ENCODE measurements at regions not wholly inside any gene's neighbourhood (a gene's known extent, or its start where the extent isn't known, plus 50 kb on each side); places are given as distances from the start of the nearest gene placed in this dataset.

DNA sequence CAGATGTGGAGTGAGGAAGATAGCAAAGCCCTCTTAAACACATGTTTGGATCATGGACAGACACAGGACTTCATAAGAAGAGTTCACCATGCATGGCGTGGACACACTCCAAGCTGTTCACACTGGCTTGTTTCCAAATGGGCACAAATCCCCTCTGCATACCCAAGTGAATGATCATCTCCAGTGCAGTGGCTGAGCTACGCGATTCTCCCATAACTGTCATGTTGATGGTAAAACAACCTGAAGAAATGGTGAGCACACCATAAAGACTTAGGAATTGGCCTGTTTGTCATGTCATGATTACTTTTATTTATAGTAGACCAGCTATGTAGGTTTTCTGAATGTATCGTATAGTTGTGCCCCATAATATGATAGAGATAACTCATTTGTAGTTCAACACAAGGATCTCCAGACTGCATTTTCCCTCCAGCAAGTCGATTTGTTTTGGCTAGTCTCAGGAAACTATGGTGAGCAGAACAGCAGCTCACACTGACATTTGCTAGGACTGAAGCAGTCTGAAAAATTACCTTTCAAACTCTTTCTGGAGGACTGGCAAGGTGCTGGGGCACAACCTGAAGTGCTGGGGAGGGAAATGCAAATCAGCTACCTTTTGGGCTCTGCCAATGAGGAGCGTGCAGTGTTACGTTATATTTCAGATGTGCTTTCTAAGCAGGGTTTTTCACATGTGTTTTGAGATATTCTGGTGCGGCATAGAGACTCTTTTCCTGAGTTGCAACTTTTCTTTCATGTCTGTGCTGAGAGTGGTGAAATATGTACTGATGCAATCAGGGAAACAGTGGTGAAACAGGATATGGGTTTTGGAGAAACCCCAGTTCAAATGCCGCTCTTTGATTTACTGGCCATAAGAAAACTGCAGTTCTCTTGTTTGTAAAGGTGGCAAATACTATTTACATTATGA, 629.6 kb upstream of the DPP6 start:
- TF ChIP-seq POLR2A (IDR thresholded peaks at IDR 0.05): no peak
- TF ChIP-seq, protein P1, sequence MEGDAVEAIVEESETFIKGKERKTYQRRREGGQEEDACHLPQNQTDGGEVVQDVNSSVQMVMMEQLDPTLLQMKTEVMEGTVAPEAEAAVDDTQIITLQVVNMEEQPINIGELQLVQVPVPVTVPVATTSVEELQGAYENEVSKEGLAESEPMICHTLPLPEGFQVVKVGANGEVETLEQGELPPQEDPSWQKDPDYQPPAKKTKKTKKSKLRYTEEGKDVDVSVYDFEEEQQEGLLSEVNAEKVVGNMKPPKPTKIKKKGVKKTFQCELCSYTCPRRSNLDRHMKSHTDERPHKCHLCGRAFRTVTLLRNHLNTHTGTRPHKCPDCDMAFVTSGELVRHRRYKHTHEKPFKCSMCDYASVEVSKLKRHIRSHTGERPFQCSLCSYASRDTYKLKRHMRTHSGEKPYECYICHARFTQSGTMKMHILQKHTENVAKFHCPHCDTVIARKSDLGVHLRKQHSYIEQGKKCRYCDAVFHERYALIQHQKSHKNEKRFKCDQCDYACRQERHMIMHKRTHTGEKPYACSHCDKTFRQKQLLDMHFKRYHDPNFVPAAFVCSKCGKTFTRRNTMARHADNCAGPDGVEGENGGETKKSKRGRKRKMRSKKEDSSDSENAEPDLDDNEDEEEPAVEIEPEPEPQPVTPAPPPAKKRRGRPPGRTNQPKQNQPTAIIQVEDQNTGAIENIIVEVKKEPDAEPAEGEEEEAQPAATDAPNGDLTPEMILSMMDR (IDR thresholded peaks at IDR 0.05): no peak
